HG03354 (cell line): ENCODE measurements at regions not wholly inside any gene's neighbourhood (a gene's known extent, or its start where the extent isn't known, plus 50 kb on each side); places are given as distances from the start of the nearest gene placed in this dataset.
"Not testable (repeated sequence)": the region's sequence is repeated elsewhere in the genome, so short reads cannot be mapped to it uniquely, and the experiment has no call there.

Experiments
- ATAC-seq: cut with Tn5 transposase; IDR thresholded peaks from one replicate; pipeline ENCODE4 v1.9.1; 2021; ENCODE audit warnings: mild to moderate bottlenecking; ENCODE audit not compliant: unreplicated experiment, poor library complexity, severe bottlenecking

GRCh38 chr6:27854421-27854820 is 57.8 kb downstream of the OR2B2 start:
- no peak for ATAC-seq

DNA sequence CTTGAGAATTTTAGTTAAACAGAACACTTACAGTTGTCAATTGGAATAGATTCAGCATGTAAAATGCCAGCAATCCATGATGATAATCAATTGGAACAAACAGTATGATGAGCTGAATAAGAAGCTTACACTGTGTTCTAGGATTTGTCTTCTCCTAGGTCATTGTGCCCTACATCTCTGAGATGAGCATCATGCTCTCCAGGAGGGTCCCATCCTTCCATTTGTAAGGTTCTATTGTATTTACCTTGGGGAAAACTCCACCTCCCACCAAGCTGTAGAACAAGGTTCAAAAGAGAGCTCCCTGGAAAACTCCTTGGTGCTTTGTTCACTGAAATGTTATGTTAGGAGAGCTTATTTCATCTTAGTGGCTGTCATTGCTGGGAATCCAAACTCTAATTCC is 60.8 kb downstream of the OR2B2 start:
- ATAC-seq = no peak

GRCh38 chr6:27849001-27849400 is 63.2 kb downstream of the OR2B2 start:
- ATAC-seq = not testable (repeated sequence)

GRCh38 chr6:27847706-27848105 is 64.5 kb downstream of the OR2B2 start:
- no peak for ATAC-seq

GRCh38 chr6:27840572-27840971 is 71.6 kb downstream of the OR2B2 start:
- no peak for ATAC-seq

DNA sequence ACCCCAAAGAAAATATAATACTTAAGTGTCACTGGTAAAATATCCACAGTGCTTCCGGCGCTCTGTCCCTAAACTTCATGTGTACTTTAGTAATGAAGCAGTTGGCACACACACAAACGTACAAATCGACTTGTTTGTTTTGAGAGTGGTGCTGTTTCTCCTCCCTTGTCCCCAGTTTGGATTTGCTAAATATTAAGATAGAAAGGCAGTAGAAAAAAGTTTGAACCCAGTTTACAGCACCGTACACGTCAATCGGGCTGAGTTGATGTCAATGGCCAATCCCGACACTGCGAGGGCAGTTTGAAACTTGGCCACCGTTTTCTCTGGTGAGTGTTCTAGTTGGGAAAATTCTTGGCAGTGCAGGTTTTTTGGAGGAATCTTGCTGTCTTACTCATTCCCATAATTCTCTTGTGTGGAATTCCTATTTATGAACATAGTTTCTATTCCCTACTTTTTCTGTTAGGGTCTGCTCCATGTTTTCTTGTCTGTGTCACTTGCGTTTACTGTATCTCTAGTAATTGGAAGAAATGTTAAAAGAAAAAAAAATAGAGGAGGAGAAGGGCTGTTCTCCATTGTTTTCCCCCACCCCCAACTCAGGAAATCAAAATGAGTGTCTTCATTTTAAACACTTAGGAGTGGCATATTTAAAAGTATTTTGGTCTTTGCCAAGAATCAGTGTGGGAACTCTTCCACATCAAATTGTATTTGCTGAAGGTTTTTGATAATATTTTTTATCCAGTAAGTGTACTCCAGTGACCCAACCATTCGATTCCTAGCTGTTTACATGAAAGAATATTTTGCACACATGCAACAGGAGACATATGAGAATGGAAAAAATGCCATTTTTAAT is 72.3 kb downstream of the OR2B2 start:
- no peak for ATAC-seq

DNA sequence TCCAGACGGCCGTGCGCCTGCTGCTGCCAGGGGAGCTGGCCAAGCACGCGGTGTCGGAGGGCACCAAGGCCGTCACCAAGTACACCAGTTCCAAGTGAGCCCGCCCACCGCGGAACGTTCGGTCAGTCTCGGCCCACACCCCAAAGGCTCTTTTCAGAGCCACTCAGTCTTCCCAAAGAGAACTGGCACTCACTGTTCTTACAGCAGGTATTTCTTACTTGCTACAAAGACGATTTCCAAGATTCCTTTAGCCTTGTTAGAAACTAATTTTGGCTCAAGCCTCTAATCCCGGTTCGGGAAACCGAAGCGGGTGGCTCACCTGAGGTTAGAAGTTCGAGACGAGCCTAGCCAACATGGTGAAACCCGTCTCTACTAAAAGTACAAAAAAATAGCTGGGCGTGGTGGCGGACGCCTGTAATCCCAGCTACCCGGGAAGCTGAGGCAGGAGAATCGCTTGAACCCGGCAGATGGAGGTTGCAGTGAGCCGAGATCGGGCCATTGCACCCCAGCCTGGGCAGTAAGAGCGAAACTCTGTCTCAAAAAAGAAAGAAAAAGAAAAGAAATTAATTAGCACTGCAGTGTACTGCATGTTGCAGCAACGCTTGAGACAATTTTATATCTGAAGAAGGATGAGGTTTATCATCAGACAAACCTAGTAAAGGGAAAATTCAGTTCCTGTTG is 73.1 kb downstream of the OR2B2 start:
- peak; percentile 23 for ATAC-seq

DNA sequence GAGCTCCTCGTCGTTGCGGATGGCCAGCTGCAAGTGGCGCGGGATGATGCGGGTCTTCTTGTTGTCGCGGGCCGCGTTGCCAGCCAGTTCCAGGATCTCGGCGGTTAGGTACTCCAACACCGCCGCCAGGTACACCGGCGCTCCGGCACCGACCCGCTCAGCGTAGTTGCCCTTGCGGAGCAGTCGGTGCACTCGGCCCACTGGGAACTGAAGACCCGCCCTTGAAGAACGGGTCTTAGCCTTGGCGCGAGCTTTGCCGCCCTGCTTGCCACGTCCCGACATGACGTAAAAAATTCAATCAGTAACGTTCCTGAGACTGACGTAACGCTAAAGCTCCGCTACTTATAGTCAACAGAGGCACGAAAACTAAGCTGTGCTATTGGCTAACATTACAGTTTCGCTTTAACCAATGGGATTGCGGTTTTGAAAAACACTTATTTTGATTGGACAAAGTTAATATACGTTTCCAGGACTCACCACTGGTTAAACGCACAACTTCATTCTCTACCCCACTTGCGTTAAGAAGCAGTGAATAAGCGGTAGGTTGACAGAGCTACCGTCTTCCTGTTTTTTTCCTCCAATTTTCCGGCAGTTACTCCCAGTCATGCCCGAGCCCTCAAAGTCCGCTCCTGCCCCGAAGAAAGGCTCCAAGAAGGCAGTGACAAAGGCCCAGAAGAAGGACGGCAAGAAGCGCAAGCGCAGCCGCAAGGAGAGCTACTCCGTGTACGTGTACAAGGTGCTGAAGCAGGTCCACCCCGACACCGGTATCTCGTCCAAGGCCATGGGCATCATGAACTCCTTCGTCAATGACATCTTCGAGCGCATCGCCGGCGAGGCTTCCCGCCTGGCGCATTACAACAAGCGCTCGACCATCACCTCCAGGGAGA is 73.9 kb downstream of the OR2B2 start:
- peak; percentile 80 for ATAC-seq

- peak; percentile 6 for ATAC-seq
Observed at GRCh38 chr6:27837625-27838057, 74.6 kb downstream of the OR2B2 start.

DNA sequence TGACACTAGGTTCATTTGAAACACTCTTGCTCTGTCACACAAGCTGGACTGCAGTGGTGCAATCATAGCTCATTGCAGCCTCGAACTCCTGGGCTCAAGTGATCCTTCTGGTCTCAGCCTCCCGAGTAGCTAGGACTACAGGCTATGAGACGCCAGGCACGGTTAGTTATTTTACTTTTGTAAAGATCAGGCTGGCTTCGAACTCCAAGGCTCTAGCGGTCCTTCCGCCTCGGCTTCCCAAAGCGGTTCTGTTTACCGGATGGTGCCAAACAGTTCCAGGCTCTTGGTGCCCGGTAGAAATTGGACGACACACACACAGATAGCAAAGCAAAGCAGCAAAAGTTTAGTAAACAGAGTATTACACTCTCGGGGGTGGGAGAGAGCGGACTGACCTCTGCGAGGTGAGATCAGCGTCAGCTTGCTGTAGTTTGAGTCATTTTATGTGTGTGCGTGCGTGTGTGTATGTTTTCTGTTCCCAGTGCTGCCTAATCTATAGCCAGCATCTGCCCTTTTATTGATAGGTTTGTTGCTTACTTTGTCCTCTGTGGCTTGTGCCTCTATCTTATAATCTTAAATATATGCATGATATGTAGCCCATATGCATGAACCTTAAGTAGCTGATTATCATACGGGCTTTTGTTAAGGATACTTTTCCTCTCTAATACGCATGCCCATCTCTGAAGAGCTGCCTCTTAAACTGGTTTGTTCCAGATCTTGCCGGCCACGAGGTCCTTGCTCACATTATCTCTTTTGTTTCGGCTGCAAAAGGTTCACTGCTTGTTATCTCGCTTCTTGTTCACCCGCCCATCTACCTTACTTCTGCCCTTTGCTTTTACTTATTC is 75.2 kb downstream of the OR2B2 start:
- ATAC-seq = peak; percentile 33

DNA sequence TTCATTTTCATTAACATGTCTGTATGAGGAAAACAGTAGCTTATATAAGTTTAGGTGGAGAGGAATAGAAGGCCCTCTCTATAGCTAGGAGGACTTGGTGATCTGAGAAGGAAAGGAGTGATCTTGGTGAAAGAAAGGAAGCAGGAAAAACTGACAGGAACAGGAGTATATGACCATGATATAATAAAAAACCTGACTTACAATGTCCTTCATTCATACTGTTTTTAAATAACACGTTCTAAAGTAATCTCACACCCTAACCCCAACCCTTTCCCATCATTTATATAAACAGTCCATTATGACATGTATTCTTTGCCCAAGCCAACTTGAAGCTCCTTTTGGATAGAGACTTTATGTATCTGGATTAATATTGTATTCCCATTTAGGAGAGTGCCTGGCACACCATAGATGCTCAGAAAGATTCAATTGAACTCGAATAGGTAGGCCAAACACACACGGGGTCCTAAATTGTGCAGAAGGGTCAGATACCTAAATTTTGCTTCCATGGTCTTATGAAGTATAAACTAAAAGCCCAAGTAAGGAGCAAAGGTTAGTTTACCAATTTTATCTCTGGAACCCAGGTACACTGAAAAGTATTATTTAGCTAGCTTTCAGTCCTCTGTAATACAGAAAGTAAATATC is 75.9 kb downstream of the OR2B2 start:
- ATAC-seq = no peak

- ATAC-seq = no peak
Observed at GRCh38 chr6:27834879-27835549, 77.2 kb downstream of the OR2B2 start.

DNA sequence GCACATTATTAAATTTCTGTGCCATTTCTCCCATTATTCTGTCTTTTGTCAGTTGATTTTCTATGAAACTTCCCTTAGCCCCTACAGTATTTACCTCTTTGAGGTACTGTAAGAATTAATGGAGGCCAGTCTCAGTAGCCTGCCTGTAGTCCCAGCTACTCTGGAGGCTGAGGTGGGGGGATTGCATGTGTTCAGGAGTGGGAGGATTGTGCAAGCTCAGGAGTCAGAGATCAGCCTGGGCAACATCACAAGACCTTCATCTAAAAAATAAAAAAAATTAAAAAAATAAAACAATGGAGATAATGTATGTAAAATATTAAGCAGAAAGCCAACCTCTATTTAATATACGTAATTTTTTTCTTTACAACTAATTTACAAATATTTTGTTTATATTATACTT is 77.8 kb downstream of the OR2B2 start:
- no peak for ATAC-seq

DNA sequence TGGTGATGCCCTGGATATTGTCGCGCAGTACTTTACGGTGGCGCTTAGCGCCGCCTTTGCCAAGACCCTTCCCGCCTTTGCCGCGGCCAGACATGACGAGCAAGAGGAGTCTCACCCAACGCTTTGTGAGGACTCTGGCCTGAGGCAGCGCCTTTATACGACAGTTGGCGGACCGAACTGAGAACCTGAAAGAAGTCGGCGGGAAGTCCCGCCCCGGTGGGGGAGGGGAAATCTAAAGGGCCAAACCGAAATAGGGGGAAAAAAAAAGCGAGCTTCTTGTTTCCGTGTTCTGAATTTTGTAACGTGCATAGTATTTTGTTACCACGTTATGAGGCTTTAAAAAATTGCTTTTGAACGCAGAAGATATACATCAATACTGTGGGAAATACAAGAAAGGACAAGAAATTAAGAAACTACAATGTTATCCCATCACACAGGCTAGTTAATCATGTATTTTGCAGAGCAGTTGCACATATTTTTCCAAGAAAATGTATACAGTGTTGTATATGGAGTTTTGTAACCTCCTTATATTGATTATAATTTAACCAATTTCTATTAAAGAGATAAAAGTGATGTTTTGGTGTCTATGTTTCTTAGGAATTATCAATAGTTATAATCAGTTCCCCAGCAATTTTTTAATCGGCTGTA is 80.6 kb downstream of the OR2B2 start:
- ATAC-seq = peak; percentile 88

GRCh38 chr6:27830600-27831433 is 81.4 kb downstream of the OR2B2 start:
- ATAC-seq = peak; percentile 82

GRCh38 chr6:27830212-27830599 is 82.0 kb downstream of the OR2B2 start:
- ATAC-seq = no peak
